Thyroid gland (tissue), 4 donors: ENCODE measurements at regions not wholly inside any gene's neighbourhood (a gene's known extent, or its start where the extent isn't known, plus 50 kb on each side); places are given as distances from the start of the nearest gene placed in this dataset.

Experiments
- DNase-seq, 2 donors: peaks; one replicate each; pipeline ENCODE4 v3.0.0-alpha.2; 2019
- H3K27ac ChIP-seq, 3 donors: fragments of 200-600 bp; sonication (generic); 1 replicate in 2 of 3; 2 replicates in 1 of 3; pipeline ENCODE4 v1.5.1; 2016 to 2019; ENCODE audit warnings: mild to moderate bottlenecking in 1 of 3, moderate library complexity in 1 of 3
- H3K27me3 ChIP-seq: fragments of 200-600 bp; sonication (generic); one replicate; pipeline ENCODE4 v1.5.1; 2019
- H3K36me3 ChIP-seq, 2 donors: fragments of 200-600 bp; sonication (generic); one replicate each; pipeline ENCODE4 v1.5.1; 2016 to 2019
- H3K4me1 ChIP-seq, 2 donors: fragments of 200-600 bp; sonication (generic); one replicate each; pipeline ENCODE4 v1.5.1; 2017 to 2019
- H3K4me3 ChIP-seq, 3 donors: fragments of 200-600 bp; sonication (generic); replicated peaks in 1 of 3; 1 replicate in 2 of 3; 2 replicates in 1 of 3; pipeline ENCODE4 v1.5.1; 2016; ENCODE audit warnings: mild to moderate bottlenecking in 1 of 3
- H3K9me3 ChIP-seq: fragments of 200-600 bp; sonication (generic); one replicate; pipeline ENCODE4 v1.5.1; 2017
- POLR2A ChIP-seq, 2 donors: fragments of 450-650 bp; IDR thresholded peaks; one replicate each; pipeline ENCODE4 v1.6.1; 2017; ENCODE audit warnings: antibody characterized with exemption in 2 of 2, mild to moderate bottlenecking in 2 of 2, moderate library complexity in 1 of 2
- WGBS, 2 donors: methylation state at CpG; one replicate each; pipeline ENCODE4 v1.1.5; 2017; 5-methylcytosine and 5-hydroxymethylcytosine counted together
- intact Hi-C: fragments of 100-400 bp; cut with DNase I; formaldehyde crosslinking; loops from one replicate; pipeline ENCODE4 v1.15.1; 2023
- TF ChIP-seq, protein P1 (sequence below), 6 experiments: fragments of 200-600 bp in 3 of 6; fragments of 450-650 bp in 3 of 6; sonication (generic) in 3 of 6; IDR thresholded peaks; one replicate each; pipeline ENCODE4 v1.5.1; 2016 to 2019; ENCODE audit warnings: antibody characterized with exemption in 6 of 6, mild to moderate bottlenecking in 2 of 6, inconsistent platforms in 1 of 6, moderate library complexity in 1 of 6

DNA sequence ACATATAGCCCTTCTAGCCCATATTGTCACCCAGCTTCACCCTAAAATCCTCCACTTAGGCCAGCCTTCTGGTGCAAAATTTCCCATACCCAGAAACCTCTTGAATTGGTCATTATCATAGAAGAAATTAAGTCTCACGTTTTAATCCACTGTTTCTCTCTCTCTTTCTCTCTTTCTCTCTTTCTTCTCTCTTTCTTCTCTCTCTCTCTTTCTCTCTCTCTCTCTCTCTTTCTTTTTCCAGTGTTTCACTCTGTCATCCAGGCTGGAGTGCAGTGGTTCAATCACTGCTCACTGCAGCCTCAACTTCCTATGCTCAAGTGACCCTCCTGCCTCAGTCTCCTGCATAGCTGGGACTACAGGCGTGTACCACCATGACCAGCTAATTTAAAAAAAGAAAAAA is 363.4 kb downstream of the TMEM167A start:
- H3K4me3 ChIP-seq = no peak overlapping the region
- H3K27me3 ChIP-seq = no peaks in the 10 kb centered on the region
- H3K27ac ChIP-seq = no peak overlapping the region
- H3K9me3 ChIP-seq = no peaks in the 10 kb centered on the region
- TF ChIP-seq, protein P1, sequence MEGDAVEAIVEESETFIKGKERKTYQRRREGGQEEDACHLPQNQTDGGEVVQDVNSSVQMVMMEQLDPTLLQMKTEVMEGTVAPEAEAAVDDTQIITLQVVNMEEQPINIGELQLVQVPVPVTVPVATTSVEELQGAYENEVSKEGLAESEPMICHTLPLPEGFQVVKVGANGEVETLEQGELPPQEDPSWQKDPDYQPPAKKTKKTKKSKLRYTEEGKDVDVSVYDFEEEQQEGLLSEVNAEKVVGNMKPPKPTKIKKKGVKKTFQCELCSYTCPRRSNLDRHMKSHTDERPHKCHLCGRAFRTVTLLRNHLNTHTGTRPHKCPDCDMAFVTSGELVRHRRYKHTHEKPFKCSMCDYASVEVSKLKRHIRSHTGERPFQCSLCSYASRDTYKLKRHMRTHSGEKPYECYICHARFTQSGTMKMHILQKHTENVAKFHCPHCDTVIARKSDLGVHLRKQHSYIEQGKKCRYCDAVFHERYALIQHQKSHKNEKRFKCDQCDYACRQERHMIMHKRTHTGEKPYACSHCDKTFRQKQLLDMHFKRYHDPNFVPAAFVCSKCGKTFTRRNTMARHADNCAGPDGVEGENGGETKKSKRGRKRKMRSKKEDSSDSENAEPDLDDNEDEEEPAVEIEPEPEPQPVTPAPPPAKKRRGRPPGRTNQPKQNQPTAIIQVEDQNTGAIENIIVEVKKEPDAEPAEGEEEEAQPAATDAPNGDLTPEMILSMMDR (IDR thresholded peaks at IDR 0.05) = no peak
- no peak for TF ChIP-seq POLR2A (IDR thresholded peaks at IDR 0.05)
- intact Hi-C loops = no loop called here
- WGBS, 2 donors = 93 to 95% methylated on average over 2 of the region's 2 CpGs
- H3K36me3 ChIP-seq = no peaks in the 10 kb centered on the region
- H3K4me1 ChIP-seq = no peaks in the 10 kb centered on the region
- no peak for DNase-seq

DNA sequence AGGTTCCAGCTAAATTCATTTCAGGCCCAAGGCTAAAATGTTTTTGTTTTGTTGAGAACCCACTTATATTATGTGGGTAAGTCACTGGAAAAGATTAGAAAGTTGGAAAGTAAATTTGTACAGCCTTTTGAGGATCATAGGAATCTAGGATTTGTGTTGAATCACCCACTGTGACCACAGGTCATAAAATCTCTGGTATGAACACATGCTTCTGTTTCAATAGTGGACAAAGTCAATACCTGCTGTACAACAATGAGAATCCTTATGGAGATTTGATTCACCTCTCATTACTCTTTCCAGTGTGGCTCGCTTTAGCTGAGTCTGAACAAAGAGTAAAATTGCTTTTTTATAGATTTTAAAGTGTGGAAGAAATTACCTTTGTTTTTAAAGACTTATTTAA is 369.5 kb downstream of the TMEM167A start:
- WGBS, 2 donors = 0 to 30% methylated on average over 1 of the region's 1 CpG
- H3K4me3 ChIP-seq = no peak overlapping the region
- no peak for DNase-seq
- no peak for TF ChIP-seq POLR2A (IDR thresholded peaks at IDR 0.05)
- TF ChIP-seq, protein P1 (IDR thresholded peaks at IDR 0.05) = no peak
- no peaks in the 10 kb centered on the region for H3K4me1 ChIP-seq
- no peaks in the 10 kb centered on the region for H3K9me3 ChIP-seq
- no peak overlapping the region for H3K27ac ChIP-seq
- no peaks in the 10 kb centered on the region for H3K36me3 ChIP-seq
- no peaks in the 10 kb centered on the region for H3K27me3 ChIP-seq
- intact Hi-C loops = no loop called here

DNA sequence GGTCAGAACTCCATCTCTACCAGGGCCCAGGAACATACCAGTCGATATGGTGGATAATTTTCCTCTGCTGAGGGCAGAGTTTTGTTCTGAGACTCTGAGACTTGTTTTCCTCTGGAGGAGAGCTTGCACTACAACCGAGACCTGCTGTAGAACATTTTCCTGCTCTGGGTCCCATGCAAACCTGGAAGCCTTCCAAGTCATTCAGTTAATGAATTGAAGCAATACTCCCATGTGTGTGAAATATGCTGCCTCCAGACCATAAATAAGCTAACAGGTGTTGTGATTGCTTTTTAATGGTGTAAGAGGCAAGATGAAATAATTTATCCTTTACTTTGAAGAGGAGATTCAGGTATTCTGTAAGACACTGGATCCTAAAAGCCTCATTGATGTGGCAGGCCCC is 372.8 kb downstream of the TMEM167A start:
- 79 to 83% methylated on average over 2 of the region's 2 CpGs for WGBS, 2 donors
- Histone ChIP-seq H3K36me3 (no peaks in the 10 kb centered on the region), H3K27me3 (no peaks in the 10 kb centered on the region), H3K4me3 (no peak overlapping the region), H3K27ac (no peak overlapping the region), H3K4me1 (no peaks in the 10 kb centered on the region), H3K9me3 (no peaks in the 10 kb centered on the region)
- TF ChIP-seq, protein P1 (IDR thresholded peaks at IDR 0.05) = no peak
- TF ChIP-seq POLR2A (IDR thresholded peaks at IDR 0.05) = no peak
- DNase-seq = no peak
- intact Hi-C loops = no loop called here

DNA sequence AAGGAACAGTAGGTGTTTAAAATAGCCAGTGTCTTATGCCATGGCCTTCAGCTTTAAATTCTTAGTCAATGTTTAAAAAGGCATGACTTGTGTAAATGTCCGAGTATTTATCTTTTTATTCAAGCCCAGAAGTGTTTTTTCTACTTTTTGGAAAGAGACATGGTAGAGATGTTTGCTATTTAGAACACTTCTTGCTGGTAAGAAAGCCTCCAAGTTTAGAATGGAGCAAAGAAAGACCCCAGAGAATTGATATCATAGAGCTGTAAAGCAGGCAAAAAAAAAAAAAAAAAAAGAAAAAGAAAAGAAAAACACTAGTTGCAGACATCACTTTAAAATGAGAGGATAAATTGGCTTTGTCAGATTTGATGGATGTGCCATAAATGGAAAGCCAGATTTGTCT is 375.1 kb downstream of the TMEM167A start:
- H3K36me3 ChIP-seq = no peaks in the 10 kb centered on the region
- no peaks in the 10 kb centered on the region for H3K9me3 ChIP-seq
- H3K27me3 ChIP-seq = no peaks in the 10 kb centered on the region
- H3K4me3 ChIP-seq = no peak overlapping the region
- DNase-seq = no peak
- H3K27ac ChIP-seq = no peak overlapping the region
- TF ChIP-seq POLR2A (IDR thresholded peaks at IDR 0.05) = no peak
- TF ChIP-seq, protein P1 (IDR thresholded peaks at IDR 0.05) = no peak
- 0% methylated on average over 1 of the region's 1 CpG for WGBS, 2 donors
- intact Hi-C loops = no loop called here
- no peaks in the 10 kb centered on the region for H3K4me1 ChIP-seq

DNA sequence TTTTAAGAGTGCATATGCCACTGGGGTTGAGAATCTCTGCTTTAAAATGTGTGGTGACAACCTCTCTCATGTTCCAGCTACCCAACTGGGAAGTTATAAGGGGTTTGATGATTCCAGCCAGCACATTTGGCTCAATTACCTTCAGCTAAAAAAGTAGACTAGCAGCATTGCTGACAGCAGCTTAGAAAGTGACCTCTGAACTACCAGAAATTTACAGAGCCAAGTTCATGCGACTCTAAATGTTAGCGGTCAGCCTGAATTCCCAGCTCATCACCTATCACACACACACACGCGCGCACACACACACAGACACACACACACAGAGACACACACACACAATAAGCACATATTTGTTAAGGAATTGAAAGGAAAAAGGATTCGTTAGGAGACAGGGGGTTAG is 377.5 kb downstream of the TMEM167A start:
- TF ChIP-seq, protein P1 (IDR thresholded peaks at IDR 0.05) = no peak
- TF ChIP-seq POLR2A (IDR thresholded peaks at IDR 0.05) = no peak

More for the DNA sequence above, 377.5 kb downstream of the TMEM167A start:
- no peak for DNase-seq
- Histone ChIP-seq H3K36me3 (no peaks in the 10 kb centered on the region), H3K27ac (no peak overlapping the region), H3K27me3 (no peaks in the 10 kb centered on the region), H3K4me3 (no peak overlapping the region), H3K4me1 (peaks cover 0 to 3% of the 10 kb centered on the region in 2 donors), H3K9me3 (no peaks in the 10 kb centered on the region)
- intact Hi-C loops = no loop called here
- 93 to 94% methylated on average over 6 of the region's 6 CpGs for WGBS, 2 donors
